Tibial nerve (tissue), 4 donors: ENCODE measurements at regions not wholly inside any gene's neighbourhood (a gene's known extent, or its start where the extent isn't known, plus 50 kb on each side); places are given as distances from the start of the nearest gene placed in this dataset.
"Not testable (repeated sequence)": the region's sequence is repeated elsewhere in the genome, so short reads cannot be mapped to it uniquely, and the experiment has no call there.

Source experiments
- DNase-seq, 2 donors: peaks; one replicate each; pipeline ENCODE4 v3.0.0-alpha.2; 2019; ENCODE audit warnings: low spot score in 2 of 2
- H3K27ac ChIP-seq, 4 donors: fragments of 200-600 bp; sonication (generic) in 3 of 4; one replicate each; pipeline ENCODE4 v1.5.1; 2017 to 2019; ENCODE audit warnings: mild to moderate bottlenecking in 1 of 4
- H3K27me3 ChIP-seq, 2 donors: fragments of 200-600 bp; sonication (generic) in 1 of 2; one replicate each; pipeline versions ENCODE4 v1.5.1 to v1.6.0; 2017 to 2019
- H3K36me3 ChIP-seq, 3 donors: fragments of 200-600 bp; sonication (generic); one replicate each; pipeline ENCODE4 v1.5.1; 2018 to 2019
- H3K4me1 ChIP-seq, 4 donors: fragments of 200-600 bp; sonication (generic) in 3 of 4; one replicate each; pipeline ENCODE4 v1.5.1; 2017 to 2019
- H3K4me3 ChIP-seq, 4 donors: fragments of 200-600 bp; sonication (generic) in 3 of 4; one replicate each; pipeline ENCODE4 v1.5.1; 2017 to 2019; ENCODE audit warnings: mild to moderate bottlenecking in 1 of 4, moderate library complexity in 1 of 4
- H3K9me3 ChIP-seq, 4 donors: fragments of 200-600 bp; sonication (generic) in 3 of 4; one replicate each; pipeline ENCODE4 v1.5.1; 2017 to 2019
- CTCF ChIP-seq, 5 experiments: fragments of 200-600 bp in 3 of 5; fragments of 450-650 bp in 2 of 5; sonication (generic) in 3 of 5; IDR thresholded peaks; one replicate each; pipeline ENCODE4 v1.5.1; 2016 to 2019; ENCODE audit warnings: antibody characterized with exemption in 5 of 5, mild to moderate bottlenecking in 3 of 5, moderate library complexity in 2 of 5
- EP300 ChIP-seq, 2 donors: sonication (generic); formaldehyde crosslinking; IDR thresholded peaks; one replicate each; pipeline ENCODE4 v1.6.1; 2017; ENCODE audit warnings: antibody characterized with exemption in 2 of 2, mild to moderate bottlenecking in 1 of 2
- POLR2A ChIP-seq, 2 donors: fragments of 450-650 bp; IDR thresholded peaks; one replicate each; pipeline ENCODE4 v1.6.1; 2017; ENCODE audit warnings: antibody characterized with exemption in 2 of 2, mild to moderate bottlenecking in 2 of 2, moderate library complexity in 2 of 2
- WGBS, 2 donors: methylation state at CpG; one replicate each; pipeline ENCODE4 v1.1.5; 2018; 5-methylcytosine and 5-hydroxymethylcytosine counted together

GRCh38 chr10:86579883-86580520 is 58.4 kb upstream of the WAPL start:
- Histone ChIP-seq H3K27ac (no peak overlapping the region), H3K27me3 (no peaks in the 10 kb centered on the region), H3K4me1 (peaks cover 0 to 6% (median 0%) of the 10 kb centered on the region in 4 donors), H3K9me3 (no peaks in the 10 kb centered on the region), H3K36me3 (no peaks in the 10 kb centered on the region), H3K4me3 (no peak overlapping the region)
- WGBS, 2 donors: 68 to 81% methylated on average over 5 of the region's 5 CpGs
- DNase-seq: no peak
- TF ChIP-seq CTCF (IDR thresholded peaks at IDR 0.05) (no peak), POLR2A (IDR thresholded peaks at IDR 0.05) (no peak), EP300 (IDR thresholded peaks at IDR 0.05) (no peak)

DNA sequence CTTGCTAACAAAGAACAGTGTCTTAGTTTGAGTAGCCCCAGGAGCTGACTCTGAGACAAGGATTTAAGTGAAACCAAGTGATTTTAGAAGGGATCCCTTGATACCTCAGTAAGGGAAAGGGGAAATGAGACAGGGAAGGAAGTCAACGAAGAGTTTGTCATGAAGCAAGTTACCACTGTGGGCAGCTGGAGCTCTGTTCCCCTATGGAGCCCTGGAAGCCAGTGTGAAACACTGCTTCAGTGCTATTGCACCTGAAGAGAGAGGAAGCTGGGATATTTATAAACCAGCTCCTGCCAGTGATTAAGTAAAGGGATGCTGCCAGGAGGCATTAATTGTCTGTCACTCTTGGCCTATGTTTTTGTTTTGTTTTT is 58.9 kb upstream of the WAPL start:
- Histone ChIP-seq H3K4me1 (peaks cover 0 to 11% (median 0%) of the 10 kb centered on the region in 4 donors), H3K27me3 (no peaks in the 10 kb centered on the region), H3K27ac (no peak overlapping the region), H3K36me3 (no peaks in the 10 kb centered on the region), H3K9me3 (no peaks in the 10 kb centered on the region), H3K4me3 (no peak overlapping the region)
- DNase-seq: no peak
- TF ChIP-seq POLR2A (IDR thresholded peaks at IDR 0.05) (no peak), EP300 (IDR thresholded peaks at IDR 0.05) (no peak), CTCF (IDR thresholded peaks at IDR 0.05) (no peak)
- 29 to 43% methylated on average over 1 of the region's 1 CpG for WGBS, 2 donors

- Histone ChIP-seq H3K4me3 (no peak overlapping the region), H3K27ac (no peak overlapping the region), H3K36me3 (no peaks in the 10 kb centered on the region), H3K27me3 (no peaks in the 10 kb centered on the region), H3K9me3 (no peaks in the 10 kb centered on the region), H3K4me1 (peaks cover 0 to 14% (median 0%) of the 10 kb centered on the region in 4 donors)
- no peak for DNase-seq
- WGBS, 2 donors: 69 to 84% methylated on average over 4 of the region's 4 CpGs
- no peak for TF ChIP-seq POLR2A (IDR thresholded peaks at IDR 0.05)
- TF ChIP-seq CTCF (IDR thresholded peaks at IDR 0.05): no peak
- no peak for TF ChIP-seq EP300 (IDR thresholded peaks at IDR 0.05)
These were observed 62.4 kb upstream of the WAPL start for GRCh38 chr10:86583983-86584382.

- peak; percentile 39 to 48 for DNase-seq
- no peaks in the 10 kb centered on the region for H3K27me3 ChIP-seq
- TF ChIP-seq EP300 (IDR thresholded peaks at IDR 0.05) (no peak), CTCF (IDR thresholded peaks at IDR 0.05) (peak; percentile 88 to 93 (median 92))
- H3K9me3 ChIP-seq: no peaks in the 10 kb centered on the region
- 28 to 29% methylated on average over 12 to 13 of the region's 13 CpGs for WGBS, 2 donors
- no peaks in the 10 kb centered on the region for H3K36me3 ChIP-seq
- H3K4me3 ChIP-seq: no peak overlapping the region
- no peak overlapping the region for H3K27ac ChIP-seq
- peaks cover 0 to 10% (median 0%) of the 10 kb centered on the region in 4 donors for H3K4me1 ChIP-seq
These were observed 63.7 kb upstream of the WAPL start for GRCh38 chr10:86585037-86585929.

- Histone ChIP-seq H3K27me3 (no peaks in the 10 kb centered on the region), H3K36me3 (no peaks in the 10 kb centered on the region), H3K9me3 (no peaks in the 10 kb centered on the region), H3K27ac (no peak overlapping the region), H3K4me3 (no peak overlapping the region), H3K4me1 (peaks cover 0 to 9% (median 0%) of the 10 kb centered on the region in 4 donors)
- TF ChIP-seq POLR2A (IDR thresholded peaks at IDR 0.05) (no peak), EP300 (IDR thresholded peaks at IDR 0.05) (no peak), CTCF (IDR thresholded peaks at IDR 0.05) (no peak)
- DNase-seq: no peak
- WGBS, 2 donors: 60 to 63% methylated on average over 4 of the region's 4 CpGs
These were observed 64.9 kb upstream of the WAPL start for GRCh38 chr10:86586516-86586915.

GRCh38 chr10:86588781-86589180 is 65.6 kb upstream of the OPN4 start:
- H3K9me3 ChIP-seq, H3K27ac ChIP-seq, H3K4me1 ChIP-seq, H3K36me3 ChIP-seq, DNase-seq, H3K27me3 ChIP-seq, H3K4me3 ChIP-seq: not testable (repeated sequence)
- WGBS, 2 donors: 92 to 98% methylated on average over 14 of the region's 14 CpGs
